ENCODE measurements at regions not wholly inside any gene's neighbourhood (a gene's known extent, or its start where the extent isn't known, plus 50 kb on each side); places are given as distances from the start of the nearest gene placed in this dataset.

DNA sequence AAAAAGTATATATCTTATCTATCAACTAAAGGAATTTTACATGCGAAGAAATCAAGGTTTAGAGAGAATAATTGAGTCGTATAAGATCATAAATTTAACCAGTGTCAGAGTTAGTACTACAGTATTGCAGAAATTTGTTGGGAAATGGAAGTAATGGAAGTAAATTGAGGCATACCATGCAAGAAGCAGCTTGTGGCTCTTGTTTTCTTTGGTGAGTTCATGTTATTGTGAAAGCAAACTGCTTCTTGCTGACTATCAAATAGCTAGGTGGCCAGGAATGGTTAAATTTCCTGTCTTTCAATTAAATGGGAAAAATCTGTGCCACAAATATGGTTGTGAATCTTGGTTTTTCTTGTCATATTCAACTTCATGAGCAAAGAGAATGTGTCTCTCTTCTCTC lies 652.7 kb downstream of the LMO4 start:
- TF ChIP-seq, protein P1, sequence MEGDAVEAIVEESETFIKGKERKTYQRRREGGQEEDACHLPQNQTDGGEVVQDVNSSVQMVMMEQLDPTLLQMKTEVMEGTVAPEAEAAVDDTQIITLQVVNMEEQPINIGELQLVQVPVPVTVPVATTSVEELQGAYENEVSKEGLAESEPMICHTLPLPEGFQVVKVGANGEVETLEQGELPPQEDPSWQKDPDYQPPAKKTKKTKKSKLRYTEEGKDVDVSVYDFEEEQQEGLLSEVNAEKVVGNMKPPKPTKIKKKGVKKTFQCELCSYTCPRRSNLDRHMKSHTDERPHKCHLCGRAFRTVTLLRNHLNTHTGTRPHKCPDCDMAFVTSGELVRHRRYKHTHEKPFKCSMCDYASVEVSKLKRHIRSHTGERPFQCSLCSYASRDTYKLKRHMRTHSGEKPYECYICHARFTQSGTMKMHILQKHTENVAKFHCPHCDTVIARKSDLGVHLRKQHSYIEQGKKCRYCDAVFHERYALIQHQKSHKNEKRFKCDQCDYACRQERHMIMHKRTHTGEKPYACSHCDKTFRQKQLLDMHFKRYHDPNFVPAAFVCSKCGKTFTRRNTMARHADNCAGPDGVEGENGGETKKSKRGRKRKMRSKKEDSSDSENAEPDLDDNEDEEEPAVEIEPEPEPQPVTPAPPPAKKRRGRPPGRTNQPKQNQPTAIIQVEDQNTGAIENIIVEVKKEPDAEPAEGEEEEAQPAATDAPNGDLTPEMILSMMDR (conservative IDR thresholded peaks at IDR 0.05) = no peak
- TF ChIP-seq ZFX (IDR thresholded peaks at IDR 0.05) = no peak

Data from C4-2B (cell line).